Endothelial cell of umbilical vein (primary cell): ENCODE measurements at regions not wholly inside any gene's neighbourhood (a gene's known extent, or its start where the extent isn't known, plus 50 kb on each side); places are given as distances from the start of the nearest gene placed in this dataset.
A peak's percentile ranks its signal among the peaks of the same experiment; 100 is the strongest.

Source experiments
- BruUV-seq: library from RNA; stranded (reverse); fragments of 400-500 nt; replicated peaks from 2 replicates; lab custom pipeline; 2021; lab: Mats Ljungman, UMichigan
- CTCF ChIA-PET: fragments of 300-600, 350-600 bp; sonication (Branson Sonifier 250); formaldehyde crosslinking; loops from one replicate; lab custom pipeline; 2021; ENCODE audit warnings: antibody characterized with exemption, inconsistent platforms; lab: Charles Lee
- POLR2A ChIA-PET: fragments of 300-600, 350-600 bp; sonication (Branson Sonifier 250); formaldehyde crosslinking; loops from one replicate; lab custom pipeline; 2021; ENCODE audit warnings: antibody characterized with exemption, inconsistent platforms; lab: Charles Lee
- DNase-seq: peaks from one replicate; pipeline ENCODE4 v3.0.0-alpha.2; 2011; ENCODE audit warnings: low read depth, low spot score
- FAIRE-seq: peaks from 2 replicates; lab custom pipeline; 2011; peaks lifted over from hg19 to GRCh38; lab: Jason Lieb, UNC
- H2AFZ ChIP-seq: 2 replicates; pipeline ENCODE4 v1.6.0; 2012; ENCODE audit warnings: low read depth, low read length, control low read depth, inconsistent platforms
- H3K27ac ChIP-seq: 2 replicates; pipeline ENCODE4 v1.5.1; 2011; ENCODE audit warnings: low read depth, mild to moderate bottlenecking, control low read depth, low read length, moderate library complexity; ENCODE audit not compliant: insufficient read depth
- H3K27me3 ChIP-seq, 2 experiments: 2 replicates each; pipeline versions ENCODE4 v1.6.0 to v1.6.1; 2011; ENCODE audit warnings: low read length in 2 of 2, mixed read lengths in 1 of 2; ENCODE audit not compliant: control insufficient read depth in 2 of 2, insufficient read depth in 2 of 2
- H3K36me3 ChIP-seq, 2 experiments: 2 replicates in 1 of 2; 3 replicates in 1 of 2; pipeline ENCODE4 v1.5.1; 2011; ENCODE audit warnings: low read length in 2 of 2, mild to moderate bottlenecking in 1 of 2, moderate library complexity in 1 of 2; ENCODE audit not compliant: control insufficient read depth in 2 of 2, insufficient read depth in 2 of 2; ENCODE audit errors: extremely low read depth in 1 of 2
- H3K4me1 ChIP-seq: 3 replicates; pipeline ENCODE4 v1.5.1; 2011; ENCODE audit warnings: mild to moderate bottlenecking, low read length; ENCODE audit not compliant: control insufficient read depth, insufficient read depth; ENCODE audit errors: extremely low read depth
- H3K4me2 ChIP-seq: 2 replicates; pipeline ENCODE4 v1.6.1; 2011; ENCODE audit warnings: low read length, control low read depth, mixed read lengths; ENCODE audit not compliant: insufficient read depth
- H3K4me3 ChIP-seq, 3 experiments: fragments of 200-600 bp in 1 of 3; sonication (generic), shearing (Covaris generic) in 1 of 3; replicated peaks in 1 of 3; 2 replicates each; pipeline ENCODE4 v1.5.1; 2011 to 2016; ENCODE audit warnings: control low read depth in 3 of 3, low read length in 3 of 3, mild to moderate bottlenecking in 2 of 3, inconsistent platforms in 1 of 3, low read depth in 1 of 3, moderate library complexity in 1 of 3; ENCODE audit not compliant: insufficient read depth in 1 of 3
- H3K79me2 ChIP-seq: 2 replicates; pipeline ENCODE4 v1.6.0; 2012; ENCODE audit warnings: low read length, inconsistent platforms; ENCODE audit not compliant: control insufficient read depth, insufficient read depth
- H3K9ac ChIP-seq: replicated peaks from 2 replicates; pipeline ENCODE3; 2011; ENCODE audit warnings: low read length, control low read depth; ENCODE audit not compliant: insufficient read depth; ENCODE audit errors: extremely low read depth
- H3K9me1 ChIP-seq: replicated peaks from 3 replicates; pipeline ENCODE4 v1.6.0; 2011; ENCODE audit warnings: mild to moderate bottlenecking, low read length; ENCODE audit not compliant: control insufficient read depth, insufficient read depth; ENCODE audit errors: extremely low read depth
- H3K9me3 ChIP-seq: replicated peaks from 2 replicates; pipeline ENCODE4 v1.5.1; 2012; ENCODE audit warnings: low read length, inconsistent platforms; ENCODE audit not compliant: control insufficient read depth, insufficient read depth
- H4K20me1 ChIP-seq: replicated peaks from 2 replicates; pipeline ENCODE3; 2011; ENCODE audit warnings: mild to moderate bottlenecking, low read length; ENCODE audit not compliant: control insufficient read depth, insufficient read depth; ENCODE audit errors: extremely low read depth
- CTCF ChIP-seq, 2 donors: IDR thresholded peaks; 1 replicate in 1 of 2; 2 replicates in 1 of 2; pipeline ENCODE4 v1.5.1; 2011; ENCODE audit warnings: low read length in 2 of 2, mild to moderate bottlenecking in 2 of 2, moderate library complexity in 2 of 2, control low read depth in 1 of 2, inconsistent platforms in 1 of 2, low read depth in 1 of 2; ENCODE audit not compliant: insufficient read depth in 1 of 2; ENCODE audit errors: extremely low read depth in 1 of 2
- EZH2 ChIP-seq: IDR thresholded peaks from 2 replicates; pipeline ENCODE4 v1.6.1; 2012; ENCODE audit warnings: borderline replicate concordance, low read depth, mild to moderate bottlenecking, moderate library complexity, low read length, inconsistent platforms; ENCODE audit not compliant: severe bottlenecking
- FOS ChIP-seq: IDR thresholded peaks from 2 replicates; pipeline ENCODE4 v1.6.1; 2011; ENCODE audit warnings: mild to moderate bottlenecking, low read length, moderate library complexity, borderline replicate concordance; ENCODE audit not compliant: insufficient read depth
- GATA2 ChIP-seq: IDR thresholded peaks from 2 replicates; pipeline ENCODE4 v1.7.0; 2011; ENCODE audit warnings: low read depth, mild to moderate bottlenecking, moderate library complexity, mixed read lengths, low read length; ENCODE audit not compliant: insufficient read length, insufficient read depth
- JUN ChIP-seq: IDR thresholded peaks from 2 replicates; pipeline ENCODE4 v1.6.1; 2011; ENCODE audit warnings: borderline replicate concordance, low read depth; ENCODE audit not compliant: insufficient read length, insufficient read depth
- MAX ChIP-seq: IDR thresholded peaks from 2 replicates; pipeline ENCODE4 v1.6.1; 2011; ENCODE audit not compliant: insufficient read depth, insufficient read length
- POLR2A ChIP-seq: IDR thresholded peaks from 2 replicates; pipeline ENCODE4 v1.6.1; 2012; ENCODE audit warnings: low read depth, mild to moderate bottlenecking, control low read depth, low read length
- POLR2AphosphoS5 ChIP-seq: IDR thresholded peaks from 2 replicates; pipeline ENCODE4 v1.6.1; 2012; ENCODE audit warnings: low read depth, mild to moderate bottlenecking, control low read depth, low read length, moderate library complexity; ENCODE audit not compliant: insufficient read depth
- dilution Hi-C: fragments of 300-500 bp; cut with MboI; formaldehyde crosslinking; loops from one replicate; pipeline ENCODE4 v1.15.0; 2019; ENCODE audit warnings: low sequenced_read_pairs; ENCODE audit not compliant: extremely low pct_ligation_motif_present
- intact Hi-C: fragments of 100-400 bp; cut with micrococcal nuclease; formaldehyde crosslinking; loops from one replicate; pipeline ENCODE4 v1.10.0; 2022

GRCh38 chr5:136805466-136805865, 440.1 kb upstream of the TRPC7 start:
- no TSS peak for BruUV-seq
- intact Hi-C loops (loop anchor here (10.0 kb wide), 1 partner anchor 269 kb away; no protein-coding TSS in a partner anchor), dilution Hi-C loops (no loop called here)
- Histone ChIP-seq H3K79me2 (no peaks in the 10 kb centered on the region), H2AFZ (no peak overlapping the region), H3K9ac (no peak overlapping the region), H3K4me1 (no peaks in the 10 kb centered on the region), H3K4me2 (no peak overlapping the region), H3K36me3 (no peaks in the 10 kb centered on the region), H3K27me3 (peaks cover 4% of the 10 kb centered on the region in 2 experiments), H3K27ac (no peak overlapping the region), H4K20me1 (no peaks in the 10 kb centered on the region), H3K4me3 (no peak overlapping the region), H3K9me1 (no peaks in the 10 kb centered on the region), H3K9me3 (no peaks in the 10 kb centered on the region)
- DNase-seq (no peak), FAIRE-seq (no peak)
- TF ChIP-seq GATA2 (no peak), FOS (no peak), POLR2A (no peak), CTCF (IDR thresholded peaks at IDR 0.05; ENCODE audit: extremely low read depth in 1 of 2, insufficient read depth in 1 of 2, low read depth in 1 of 2, low read length in 2 of 2) (peak in 1 of 2 donors; percentile 19), MAX (no peak), JUN (no peak), EZH2 (no peak), POLR2AphosphoS5 (no peak)
- CTCF ChIA-PET, result interaction anchor here (1.2 to 1.4 kb wide), 2 partner anchors 9 to 555 kb away, joined by 3 to 4 read pairs; no protein-coding TSS in a partner anchor
- POLR2A ChIA-PET, result no interaction called here
